Stimulated activated naive CD8-positive, alpha-beta T cell treated with anti-CD3 and anti-CD28 coated beads, Interleukin-15, amount 100 ng/mL, for 72 hours (primary cell): ENCODE measurements at regions not wholly inside any gene's neighbourhood (a gene's known extent, or its start where the extent isn't known, plus 50 kb on each side); places are given as distances from the start of the nearest gene placed in this dataset.
"Not testable (repeated sequence)": the region's sequence is repeated elsewhere in the genome, so short reads cannot be mapped to it uniquely, and the experiment has no call there.

Source experiments
- ATAC-seq: fragments of 150-1000 bp; cut with Tn5 transposase; 2 replicates; pipeline ENCODE4 v1.10.0; 2021; ENCODE audit warnings: mild to moderate bottlenecking, moderate library complexity
- DNase-seq, 2 donors: peaks; one replicate each; pipeline ENCODE4 v3.0.0; 2021 to 2022
- H3K27ac Mint-ChIP-seq, 2 donors: one replicate each; pipeline ENCODE4 v1.8.0; 2022; ENCODE audit warnings: mild to moderate bottlenecking in 2 of 2, mixed read lengths in 2 of 2, moderate library complexity in 2 of 2
- H3K27me3 Mint-ChIP-seq: one replicate; pipeline ENCODE4 v1.8.0; 2022; ENCODE audit warnings: mixed read lengths
- H3K4me1 Mint-ChIP-seq: one replicate; pipeline ENCODE4 v1.8.0; 2022; ENCODE audit warnings: mild to moderate bottlenecking, mixed read lengths
- H3K4me3 Mint-ChIP-seq, 2 donors: one replicate each; pipeline ENCODE4 v1.8.0; 2022; ENCODE audit warnings: mild to moderate bottlenecking in 2 of 2, mixed read lengths in 2 of 2, moderate library complexity in 1 of 2
- H3K9me3 Mint-ChIP-seq, 2 donors: one replicate each; pipeline ENCODE4 v1.8.0; 2022; ENCODE audit warnings: mixed read lengths in 2 of 2

DNA sequence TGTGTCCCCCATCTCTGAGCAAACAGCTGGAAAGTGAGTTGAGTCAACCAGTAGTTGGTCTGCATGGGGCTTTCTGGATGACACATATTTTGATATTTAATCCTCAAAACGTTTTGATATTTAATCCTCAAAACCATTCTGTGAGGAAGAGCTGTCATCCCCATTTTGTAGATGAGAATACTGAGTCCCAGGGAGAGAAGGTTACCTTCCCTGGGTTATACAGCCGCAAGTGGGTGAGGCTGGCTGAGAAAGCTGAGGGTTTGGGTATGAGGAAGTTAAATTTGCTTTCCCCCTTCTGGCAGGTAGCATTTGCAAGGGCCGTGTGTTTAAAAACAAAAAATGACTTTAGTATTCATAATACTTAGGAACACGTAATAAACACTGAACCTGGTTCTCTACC, 447.2 kb downstream of the XYLT1 start:
- H3K27ac Mint-ChIP-seq: no peak overlapping the region
- peaks cover 52% of the 10 kb centered on the region for H3K4me1 Mint-ChIP-seq
- H3K4me3 Mint-ChIP-seq: no peak overlapping the region
- no peaks in the 10 kb centered on the region for H3K27me3 Mint-ChIP-seq
- no peak for ATAC-seq
- DNase-seq: no peak
- H3K9me3 Mint-ChIP-seq: peaks cover 1 to 5% of the 10 kb centered on the region in 2 donors

DNA sequence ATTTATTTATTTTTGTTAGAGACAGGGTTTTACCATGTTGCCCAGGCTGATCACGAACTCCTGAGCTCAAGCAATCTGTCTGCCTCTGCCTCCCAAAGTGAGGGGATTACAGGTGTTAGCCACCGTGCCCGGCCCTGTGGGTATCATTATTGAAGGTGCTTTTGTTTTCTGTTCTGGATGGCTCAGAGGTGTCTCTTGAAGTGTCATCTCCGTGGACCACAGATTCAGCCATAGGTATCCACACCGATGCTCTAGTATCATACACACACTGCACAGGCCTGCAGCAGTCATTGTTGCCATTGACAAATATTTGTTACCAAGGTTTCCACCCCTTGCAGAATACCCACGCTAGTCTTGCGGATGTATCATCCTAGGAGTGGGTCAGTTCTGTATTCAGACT, 446.2 kb downstream of the XYLT1 start:
- Mint-ChIP-seq H3K9me3 (peaks cover 10 to 14% of the 10 kb centered on the region in 2 donors), H3K4me1 (peaks cover 57% of the 10 kb centered on the region), H3K4me3 (no peak overlapping the region), H3K27ac (no peak overlapping the region), H3K27me3 (no peaks in the 10 kb centered on the region)
- ATAC-seq (peak; percentile 35), DNase-seq (peak in 1 of 2 donors; percentile 12)

DNA sequence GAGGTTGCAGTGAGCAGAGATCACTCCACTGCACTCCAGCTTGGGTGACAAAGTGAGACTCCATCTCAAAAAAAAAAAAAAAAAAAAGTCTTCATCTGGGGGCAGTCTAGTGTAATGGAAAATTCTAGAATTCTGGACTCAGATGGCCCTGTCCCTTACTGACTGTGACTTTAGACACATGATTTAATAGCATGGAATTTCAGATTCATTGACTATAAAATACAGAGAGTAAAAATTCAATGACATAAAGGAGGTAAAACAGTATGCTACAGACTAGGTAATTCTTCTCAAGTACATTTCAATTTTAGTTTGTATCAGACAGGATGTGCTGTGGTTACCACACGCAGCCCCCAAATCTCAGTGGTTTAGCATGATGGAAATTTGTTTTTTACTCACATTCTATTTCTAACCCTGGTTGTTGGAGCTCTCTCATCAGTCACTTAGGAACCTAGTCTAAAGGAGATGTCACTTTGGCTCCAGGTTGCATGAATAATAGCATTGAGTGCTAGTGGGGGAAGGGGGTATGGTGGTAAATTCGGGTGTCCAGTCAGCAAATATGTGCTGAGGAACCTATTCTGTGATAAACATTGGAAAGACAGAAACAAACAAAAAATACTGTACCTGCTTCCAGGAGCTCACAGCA, 444.0 kb downstream of the XYLT1 start:
- H3K9me3 Mint-ChIP-seq: peaks cover 16 to 19% of the 10 kb centered on the region in 2 donors
- H3K27ac Mint-ChIP-seq: peak overlapping the region; percentile 48 to 87
- ATAC-seq (peak; percentile 97), DNase-seq (peak; percentile 38 to 64)
- no peaks in the 10 kb centered on the region for H3K27me3 Mint-ChIP-seq
- peak overlapping the region; percentile 56 to 57 for H3K4me3 Mint-ChIP-seq
- H3K4me1 Mint-ChIP-seq: peaks cover 57% of the 10 kb centered on the region

DNA sequence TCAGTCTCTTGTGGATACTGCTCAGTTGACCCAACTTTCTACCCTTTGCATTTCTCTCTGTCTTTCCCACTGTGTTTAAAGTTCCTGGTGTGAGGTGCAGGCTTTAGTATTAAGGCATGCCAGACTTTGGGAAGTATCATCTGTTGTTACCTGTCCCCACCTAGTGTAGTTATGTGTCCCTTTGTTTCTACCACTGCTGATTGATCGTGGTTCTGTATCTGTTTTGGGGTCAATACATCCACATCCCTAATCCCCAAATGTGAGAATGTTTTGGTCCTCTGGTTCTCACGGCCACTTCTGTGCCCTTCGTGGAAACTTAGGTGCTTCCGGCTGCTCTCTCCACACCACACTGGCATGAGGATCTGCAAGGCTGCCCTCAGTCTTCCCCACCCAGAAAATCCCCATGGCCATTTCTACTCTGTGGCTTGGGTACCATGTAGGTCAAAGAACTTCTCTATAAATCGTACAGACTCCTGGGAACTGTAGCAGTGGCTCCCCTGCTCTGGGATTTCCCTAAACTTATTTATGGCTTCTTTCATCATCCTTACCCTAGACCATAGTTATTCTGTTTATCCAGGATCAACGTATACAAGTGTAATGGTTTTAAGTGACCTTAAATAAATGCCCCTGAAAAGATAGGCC, 443.2 kb downstream of the XYLT1 start:
- H3K4me1 Mint-ChIP-seq: peaks cover 56% of the 10 kb centered on the region
- H3K9me3 Mint-ChIP-seq: peaks cover 16 to 19% of the 10 kb centered on the region in 2 donors
- no peaks in the 10 kb centered on the region for H3K27me3 Mint-ChIP-seq
- DNase-seq: no peak
- ATAC-seq: no peak
- peak overlapping the region; percentile 64 to 89 for H3K27ac Mint-ChIP-seq
- peak overlapping the region; percentile 40 to 52 for H3K4me3 Mint-ChIP-seq

DNA sequence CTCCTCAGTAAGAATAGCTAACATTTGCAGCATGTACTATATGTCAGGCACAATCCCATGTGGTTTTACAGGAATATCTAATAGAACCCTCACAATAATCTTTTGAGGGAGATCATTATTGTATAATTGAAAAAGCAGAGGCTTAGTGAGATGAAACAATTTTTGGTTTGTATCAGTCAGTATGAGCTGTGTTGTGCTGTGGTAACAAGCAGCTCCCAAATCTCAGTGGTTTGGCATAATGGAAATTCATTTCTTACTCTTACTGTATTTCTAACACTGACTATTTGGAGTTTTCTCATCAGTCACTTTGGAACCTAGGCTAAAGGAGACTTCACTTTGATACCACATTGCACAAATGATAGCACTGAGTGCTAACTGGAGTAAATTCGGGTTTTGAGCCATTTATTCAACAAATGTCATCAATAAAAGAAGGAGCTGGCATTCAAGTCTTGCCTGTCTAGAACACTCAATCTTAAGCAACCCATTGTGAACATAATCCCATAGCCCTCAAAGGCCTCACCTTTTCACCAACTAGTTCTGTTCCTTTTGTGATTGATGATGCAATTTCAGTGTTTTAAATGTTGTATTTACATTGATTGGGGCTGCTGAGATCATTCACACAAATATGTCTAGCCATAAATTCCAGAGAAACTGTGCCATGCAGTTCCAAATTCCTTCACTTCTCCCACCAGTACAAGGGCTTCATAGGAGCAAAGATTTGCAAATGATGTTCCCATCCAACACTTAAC, 441.0 kb downstream of the XYLT1 start:
- H3K27me3 Mint-ChIP-seq: no peaks in the 10 kb centered on the region
- DNase-seq (no peak), ATAC-seq (no peak)
- peaks cover 40% of the 10 kb centered on the region for H3K4me1 Mint-ChIP-seq
- H3K9me3 Mint-ChIP-seq: peaks cover 25 to 28% of the 10 kb centered on the region in 2 donors
- H3K27ac Mint-ChIP-seq: no peak overlapping the region
- H3K4me3 Mint-ChIP-seq: no peak overlapping the region

DNA sequence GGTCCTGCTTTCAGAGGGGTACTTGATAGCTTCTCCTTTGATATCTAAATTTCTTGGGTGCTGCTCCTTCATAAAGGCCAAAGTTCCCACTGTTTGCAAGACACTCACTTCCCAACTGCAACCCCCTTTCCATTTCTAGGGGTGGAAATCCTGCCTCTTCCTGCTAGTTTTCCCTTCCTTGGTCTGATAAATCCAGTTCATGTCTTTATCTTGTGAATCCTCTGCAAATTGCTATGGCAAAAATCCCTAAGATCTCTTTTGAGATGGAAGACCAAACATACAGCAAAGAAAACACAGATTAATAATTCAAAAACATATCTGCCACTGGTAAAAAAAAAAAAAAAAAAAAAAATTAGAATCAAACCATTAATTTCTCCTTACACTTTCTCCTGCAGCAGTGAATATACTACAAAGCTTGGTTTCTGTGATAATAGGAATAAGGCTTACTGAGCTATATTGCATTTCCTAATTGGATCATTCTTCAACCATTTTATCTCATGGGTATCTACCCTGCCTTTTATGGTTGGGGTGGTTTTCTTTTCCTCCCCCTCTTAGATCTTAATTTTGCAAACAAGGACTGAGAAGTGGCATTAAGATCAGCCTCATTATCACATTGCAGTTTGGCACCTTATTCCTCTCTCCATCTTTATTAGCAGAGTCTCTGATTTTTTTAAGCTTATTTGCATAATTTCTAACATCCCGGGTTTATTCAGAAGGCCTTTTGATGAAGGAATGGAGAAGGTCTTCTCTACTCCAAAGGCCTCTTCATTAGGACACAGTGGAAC, 439.1 kb downstream of the XYLT1 start:
- H3K4me1 Mint-ChIP-seq: peaks cover 21% of the 10 kb centered on the region
- DNase-seq (no peak), ATAC-seq (no peak)
- no peaks in the 10 kb centered on the region for H3K27me3 Mint-ChIP-seq
- H3K9me3 Mint-ChIP-seq: peaks cover 21 to 28% of the 10 kb centered on the region in 2 donors
- H3K4me3 Mint-ChIP-seq: no peak overlapping the region
- no peak overlapping the region for H3K27ac Mint-ChIP-seq

DNA sequence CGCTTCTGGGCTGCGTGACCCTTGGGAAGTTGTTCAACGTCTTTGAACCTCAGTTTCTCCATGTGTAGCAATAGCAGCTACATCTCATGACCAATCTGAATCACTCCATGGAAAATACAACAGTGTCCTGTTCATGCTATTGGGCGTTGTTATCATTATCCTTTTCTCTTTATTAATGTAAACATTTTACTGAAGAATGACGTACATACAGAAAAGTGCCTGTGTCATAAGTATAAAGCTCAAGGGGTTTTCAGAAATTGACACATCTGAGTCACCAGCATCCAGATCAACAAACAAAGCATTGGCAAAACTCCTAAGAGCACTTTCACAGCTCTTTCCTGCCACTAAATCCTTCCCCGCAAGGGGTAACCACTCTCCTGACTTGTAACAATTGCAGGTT, 438.4 kb downstream of the XYLT1 start:
- DNase-seq (no peak), ATAC-seq (no peak)
- Mint-ChIP-seq H3K27me3 (no peaks in the 10 kb centered on the region), H3K9me3 (peaks cover 21 to 28% of the 10 kb centered on the region in 2 donors), H3K4me3 (no peak overlapping the region), H3K27ac (no peak overlapping the region), H3K4me1 (peaks cover 14% of the 10 kb centered on the region)

DNA sequence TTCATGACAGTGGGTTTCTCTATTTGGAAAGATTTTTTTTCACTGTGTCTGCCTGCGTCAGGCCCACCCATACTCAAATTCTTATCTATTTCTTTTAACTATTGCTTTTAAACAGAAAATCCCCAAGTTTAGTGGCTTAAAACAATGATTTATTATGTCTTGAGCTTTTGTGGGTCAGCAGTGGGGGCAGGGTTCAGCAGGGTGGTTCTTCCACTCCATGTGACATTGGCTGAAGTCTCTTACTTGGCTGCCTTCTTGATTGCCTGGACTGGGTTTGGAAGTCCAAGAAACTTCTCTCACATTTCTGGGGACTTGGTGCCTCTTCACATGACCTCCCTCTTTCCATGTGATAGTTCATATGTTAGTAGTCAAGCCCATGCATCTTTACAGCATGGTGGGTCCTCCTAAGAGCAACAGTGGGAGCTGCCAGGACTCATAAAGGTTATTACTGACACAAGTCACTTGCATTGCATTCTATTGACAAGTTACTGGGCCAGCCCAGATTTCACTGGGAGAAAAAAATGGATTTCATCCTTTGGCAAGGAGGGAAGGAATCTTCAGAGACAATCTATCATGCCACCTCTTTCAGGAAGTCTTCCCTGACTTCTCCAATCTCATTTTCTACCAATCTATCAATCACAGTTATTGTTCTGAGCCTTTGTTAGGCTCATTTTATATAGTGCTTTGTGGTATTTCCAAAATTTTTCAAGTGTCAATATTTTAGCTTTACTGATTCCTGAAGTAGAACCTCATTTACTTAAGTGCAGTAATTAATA, 436.1 kb downstream of the XYLT1 start:
- ATAC-seq: no peak
- H3K27me3 Mint-ChIP-seq: no peaks in the 10 kb centered on the region

DNA sequence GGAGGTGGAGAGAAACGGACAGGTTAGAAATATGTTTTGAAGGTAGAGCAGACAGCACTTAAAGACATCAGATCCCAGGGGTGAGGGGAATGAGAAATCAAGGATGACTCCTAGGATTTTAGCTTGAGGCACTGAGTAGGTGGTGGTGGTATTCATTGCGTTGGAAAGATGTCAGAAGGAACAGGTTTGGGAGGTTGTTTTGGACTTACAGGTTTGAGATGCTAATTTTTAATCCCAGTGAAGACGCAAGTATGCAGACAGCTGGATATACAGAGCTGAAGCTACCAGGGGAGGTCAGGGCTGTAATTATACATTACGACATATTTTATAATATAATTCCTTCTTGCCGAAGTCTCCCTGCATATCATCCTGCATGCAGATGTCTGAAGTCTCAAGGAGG, 433.3 kb downstream of the XYLT1 start:
- Mint-ChIP-seq H3K9me3 (peaks cover 8 to 10% of the 10 kb centered on the region in 2 donors), H3K27me3 (no peaks in the 10 kb centered on the region), H3K4me3 (no peak overlapping the region), H3K4me1 (no peaks in the 10 kb centered on the region), H3K27ac (no peak overlapping the region)
- no peak for ATAC-seq
- DNase-seq: no peak

More for the DNA sequence above, 436.1 kb downstream of the XYLT1 start:
- no peaks in the 10 kb centered on the region for H3K4me1 Mint-ChIP-seq
- peaks cover 10 to 18% of the 10 kb centered on the region in 2 donors for H3K9me3 Mint-ChIP-seq
- H3K4me3 Mint-ChIP-seq: no peak overlapping the region
- no peak overlapping the region for H3K27ac Mint-ChIP-seq
- no peak for DNase-seq

DNA sequence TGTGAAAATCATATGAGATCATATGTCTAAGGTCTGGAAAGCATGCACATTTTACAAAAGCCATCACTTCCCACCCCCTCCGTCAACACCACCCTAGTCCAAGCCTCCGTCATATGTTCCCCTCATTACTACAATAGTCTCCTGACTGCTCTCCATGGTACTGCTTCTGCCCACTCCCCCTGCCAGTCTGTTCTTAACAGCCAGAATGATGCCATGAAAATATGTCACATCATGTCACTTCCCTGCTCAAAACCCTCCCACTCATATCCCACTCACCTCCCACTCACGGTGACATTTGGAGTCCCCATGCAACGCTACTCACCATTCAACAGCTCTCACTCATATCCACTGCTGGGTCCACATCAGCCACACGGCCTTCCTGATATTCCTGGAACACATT, 432.3 kb downstream of the XYLT1 start:
- H3K9me3 Mint-ChIP-seq: peaks cover 8 to 10% of the 10 kb centered on the region in 2 donors
- no peak overlapping the region for H3K4me3 Mint-ChIP-seq
- DNase-seq (no peak), ATAC-seq (no peak)
- H3K4me1 Mint-ChIP-seq: no peaks in the 10 kb centered on the region
- H3K27ac Mint-ChIP-seq: no peak overlapping the region
- H3K27me3 Mint-ChIP-seq: no peaks in the 10 kb centered on the region

DNA sequence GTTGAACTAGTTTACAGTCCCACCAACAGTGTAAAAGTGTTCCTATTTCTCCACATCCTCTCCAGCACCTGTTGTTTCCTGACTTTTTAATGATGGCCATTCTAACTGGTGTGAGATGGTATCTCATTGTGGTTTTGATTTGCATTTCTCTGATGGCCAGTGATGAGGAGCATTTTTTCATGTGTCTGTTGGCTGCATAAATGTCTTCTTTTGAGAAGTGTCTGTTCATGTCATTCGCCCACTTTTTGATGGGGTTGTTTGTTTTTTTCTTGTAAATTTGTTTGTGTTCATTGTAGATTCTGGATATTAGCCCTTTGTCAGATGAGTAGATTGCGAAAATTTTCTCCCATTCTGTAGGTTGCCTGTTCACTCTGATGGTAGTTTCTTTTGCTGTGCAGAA, 421.7 kb downstream of the XYLT1 start:
- peaks cover 5 to 22% of the 10 kb centered on the region in 2 donors for H3K9me3 Mint-ChIP-seq
- H3K4me1 Mint-ChIP-seq, ATAC-seq, H3K27ac Mint-ChIP-seq, DNase-seq, H3K27me3 Mint-ChIP-seq, H3K4me3 Mint-ChIP-seq: not testable (repeated sequence)

DNA sequence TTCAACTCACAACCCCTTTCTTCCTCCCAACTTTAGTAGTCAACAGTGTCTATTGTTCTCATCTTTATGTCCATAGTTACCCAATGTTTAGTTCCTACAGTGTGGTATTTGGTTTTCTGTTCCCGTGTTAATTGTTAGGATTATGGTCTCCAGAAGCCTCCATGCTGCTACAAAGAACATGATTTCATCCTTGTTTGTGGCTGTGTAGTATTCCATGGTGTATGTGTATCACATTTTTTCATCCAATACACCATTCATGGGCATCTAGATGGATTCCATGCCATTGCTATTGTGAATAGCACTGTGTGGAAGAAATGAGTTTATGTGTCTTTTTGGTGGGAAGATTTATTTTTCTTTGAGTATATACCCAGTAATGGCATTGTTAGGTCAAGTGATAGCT, 420.3 kb downstream of the XYLT1 start:
- no peak for DNase-seq
- H3K9me3 Mint-ChIP-seq: peaks cover 9 to 22% of the 10 kb centered on the region in 2 donors
- H3K4me1 Mint-ChIP-seq: no peaks in the 10 kb centered on the region
- no peak for ATAC-seq
- H3K27ac Mint-ChIP-seq: no peak overlapping the region
- no peaks in the 10 kb centered on the region for H3K27me3 Mint-ChIP-seq
- no peak overlapping the region for H3K4me3 Mint-ChIP-seq
